Right ventricle myocardium superior (tissue), 1 donor: ENCODE measurements at regions not wholly inside any gene's neighbourhood (a gene's known extent, or its start where the extent isn't known, plus 50 kb on each side); places are given as distances from the start of the nearest gene placed in this dataset.

Experiments used
- ATAC-seq: fragments of 200-7000 bp; cut with Tn5 transposase; one replicate; pipeline ENCODE4 v1.9.1; 2020; ENCODE audit warnings: mild to moderate bottlenecking; ENCODE audit not compliant: poor library complexity
- DNase-seq: peaks from one replicate; pipeline ENCODE4 v3.0.0-alpha.2; 2020
- intact Hi-C: fragments of 100-400 bp; cut with DNase I; formaldehyde crosslinking; loops from one replicate; pipeline ENCODE4 v1.11.2; 2022
- donor health status: DM: no; HTN: yes; CAD: no; lungs with severe emphysema.

DNA sequence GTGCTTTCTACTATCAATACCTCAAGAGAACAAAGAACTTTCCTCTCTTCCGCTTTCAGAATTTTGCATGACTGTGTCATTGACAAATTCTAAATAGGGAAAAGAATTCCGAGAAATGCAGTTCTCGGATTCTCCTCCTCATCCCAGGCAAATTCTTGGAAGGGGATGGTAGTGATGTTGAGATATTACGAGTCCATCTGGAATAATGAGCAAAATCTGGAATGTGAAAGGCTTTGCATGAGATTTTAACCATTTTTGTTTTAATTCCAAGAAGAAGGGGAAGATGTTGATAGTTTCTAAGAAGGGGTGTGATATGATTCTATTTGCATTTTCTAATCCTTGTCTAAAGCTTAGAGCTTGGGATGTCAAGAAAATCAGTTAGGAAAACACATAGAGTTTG lies 127.1 kb upstream of the DOCK10 start:
- ATAC-seq (no peak), DNase-seq (no peak)
- intact Hi-C loops = no loop called here

DNA sequence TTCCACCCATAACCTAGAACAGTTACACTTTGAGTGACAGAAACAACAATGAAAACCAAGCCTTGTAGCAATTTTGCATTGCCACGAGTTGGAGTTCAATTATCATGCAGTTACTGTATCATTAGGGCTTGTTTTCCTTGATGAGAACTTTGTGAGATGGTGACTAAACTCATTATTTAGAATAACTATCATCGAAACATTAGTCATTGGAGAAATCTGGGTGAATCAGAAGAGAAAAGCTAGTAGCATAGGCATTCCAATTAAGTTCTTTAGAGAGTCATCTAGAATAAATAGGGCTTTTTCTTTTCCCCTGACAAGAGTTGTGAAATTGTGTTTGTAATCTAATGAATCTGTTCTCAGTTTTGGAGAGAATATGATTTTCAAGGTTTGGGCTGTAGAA lies 122.8 kb upstream of the DOCK10 start:
- ATAC-seq = no peak
- intact Hi-C loops = no loop called here
- no peak for DNase-seq

DNA sequence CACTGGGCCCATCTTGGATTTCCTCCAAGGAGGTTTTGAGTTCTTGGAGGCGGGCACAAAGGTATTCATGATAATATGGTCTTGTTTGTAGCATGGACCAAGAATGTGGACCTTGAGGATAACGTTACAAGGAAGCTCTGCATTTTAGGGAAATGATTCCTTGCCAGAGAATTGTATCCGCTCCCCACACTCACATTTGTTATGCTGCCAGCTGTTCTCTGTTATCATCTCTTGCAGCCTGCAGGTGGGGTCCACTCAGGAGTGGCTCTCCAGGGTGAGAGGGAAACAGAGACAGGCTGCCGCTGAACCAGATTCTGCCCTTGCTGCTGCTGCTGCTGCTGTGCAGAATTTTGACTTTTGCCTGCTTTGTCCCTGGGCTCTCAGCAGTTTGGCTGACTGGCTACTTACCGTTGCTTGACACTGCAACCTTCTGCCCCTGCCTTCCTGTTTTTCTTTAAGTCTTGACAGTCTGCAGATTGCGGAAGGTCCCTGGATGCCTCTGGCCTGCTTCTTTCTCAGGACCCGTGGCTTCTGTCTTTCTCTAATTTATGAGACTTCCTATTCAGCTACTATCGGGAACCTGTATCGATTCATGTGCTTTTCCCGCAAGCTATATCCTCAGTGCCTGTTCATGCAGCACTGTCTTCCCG lies 122.3 kb upstream of the DOCK10 start:
- intact Hi-C loops = no loop called here
- ATAC-seq = no peak
- no peak for DNase-seq

DNA sequence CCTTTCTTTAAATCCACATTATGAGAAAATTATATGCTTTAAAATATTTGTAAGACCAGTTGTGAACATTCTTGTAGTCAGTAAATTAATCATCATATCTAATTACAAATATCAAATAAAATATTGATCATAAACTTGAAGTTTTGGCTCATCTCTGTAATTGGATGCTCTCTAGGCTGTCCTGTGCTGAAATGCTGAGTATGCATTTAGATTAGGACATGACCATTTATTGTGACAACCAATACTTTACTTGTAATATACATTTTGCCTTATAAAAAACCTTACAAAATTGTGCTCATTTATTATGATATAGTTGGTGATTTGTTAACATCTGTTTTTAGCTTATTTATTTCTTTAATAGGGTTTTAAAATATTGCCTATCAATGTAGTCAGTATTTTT lies 116.1 kb upstream of the DOCK10 start:
- ATAC-seq = no peak
- intact Hi-C loops = no loop called here

DNA sequence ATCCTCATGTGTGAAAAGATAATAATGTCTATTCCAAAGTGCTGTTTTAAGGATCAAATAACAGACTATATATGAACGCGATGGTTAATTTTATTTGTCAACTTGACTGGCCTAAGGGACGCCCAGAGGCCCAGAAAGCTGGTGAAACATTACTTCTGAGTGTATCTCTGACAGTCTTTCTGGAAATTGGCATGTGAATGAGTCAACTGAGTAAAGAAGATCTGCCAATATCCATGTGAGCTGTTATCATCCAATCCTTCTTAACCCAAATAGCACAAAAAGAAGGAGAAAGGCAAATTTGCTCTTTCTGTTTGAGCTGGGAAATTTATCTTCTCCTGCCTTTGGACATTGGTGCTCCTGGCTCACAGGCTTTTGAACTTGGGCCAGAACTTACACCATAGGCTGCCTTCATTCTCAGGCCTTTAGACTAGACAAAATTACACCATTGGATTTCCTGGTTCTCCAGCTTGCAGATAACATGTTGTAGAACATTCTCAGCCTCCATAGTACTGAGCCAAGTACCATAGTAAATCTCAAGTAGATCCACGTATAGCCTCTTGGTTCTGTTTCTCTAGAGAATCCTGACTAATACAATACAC lies 114.7 kb upstream of the DOCK10 start:
- DNase-seq = no peak
- intact Hi-C loops = no loop called here
- ATAC-seq = no peak

More for the DNA sequence above, 116.1 kb upstream of the DOCK10 start:
- DNase-seq = no peak

DNA sequence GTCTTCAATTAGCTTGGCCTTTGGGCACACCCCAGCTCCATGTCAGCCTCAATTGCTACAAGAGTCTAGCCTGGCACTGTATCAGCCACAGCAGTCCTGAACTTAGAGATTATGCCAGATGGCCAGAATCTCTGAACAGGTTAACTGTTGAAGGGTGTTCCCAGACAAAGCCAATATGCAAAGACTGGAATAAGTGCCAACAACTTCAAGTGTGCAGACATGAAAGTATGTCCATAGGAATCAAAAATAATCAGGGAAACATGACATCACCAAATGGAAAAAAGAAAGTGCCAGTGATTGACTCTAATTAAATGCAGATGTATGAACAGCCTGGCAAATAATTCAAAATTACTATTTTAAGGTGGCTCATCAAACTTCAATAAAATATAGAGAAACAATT lies 98.5 kb upstream of the DOCK10 start:
- intact Hi-C loops = no loop called here
- DNase-seq = no peak

DNA sequence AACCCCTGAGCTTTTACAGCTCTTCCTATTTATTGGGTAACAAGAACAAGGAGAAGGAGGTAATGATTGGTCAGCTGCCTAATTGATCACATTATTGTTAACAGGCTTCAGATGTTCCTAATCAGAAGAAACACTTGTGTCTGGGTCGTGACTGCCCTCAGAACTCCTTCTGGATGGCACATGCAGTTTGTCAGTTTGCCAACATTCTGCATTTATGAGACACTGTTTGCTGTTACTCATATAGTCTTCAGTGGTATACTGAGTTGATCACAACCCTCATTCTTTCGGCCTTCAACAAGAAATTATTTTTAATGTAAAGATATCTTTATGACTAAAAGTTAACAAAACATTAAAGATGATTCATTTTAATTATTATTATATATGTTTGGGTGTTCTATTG lies 95.7 kb upstream of the DOCK10 start:
- intact Hi-C loops = no loop called here
- ATAC-seq (no peak), DNase-seq (no peak)

More for the DNA sequence above, 98.5 kb upstream of the DOCK10 start:
- ATAC-seq = no peak

DNA sequence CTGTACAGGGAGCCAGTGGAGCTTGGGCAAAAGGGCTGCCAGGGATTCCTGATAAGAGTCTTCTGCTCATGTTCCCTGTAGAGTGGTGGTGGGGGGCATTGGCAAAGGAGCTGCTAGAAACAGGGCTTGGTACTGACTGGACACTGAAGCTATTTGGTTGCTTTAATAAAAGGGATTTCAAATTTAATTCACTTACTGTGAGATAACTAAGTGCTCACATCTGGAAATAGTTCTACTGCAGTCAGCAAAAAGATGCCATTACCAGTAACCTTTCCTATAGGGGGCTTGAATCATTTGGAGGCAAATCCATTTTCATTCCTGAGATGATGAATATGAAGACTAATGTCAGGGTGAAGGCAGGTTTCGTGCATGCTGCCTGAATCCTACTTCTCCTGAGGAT lies 94.3 kb upstream of the DOCK10 start:
- intact Hi-C loops = no loop called here
- ATAC-seq (no peak), DNase-seq (no peak)

DNA sequence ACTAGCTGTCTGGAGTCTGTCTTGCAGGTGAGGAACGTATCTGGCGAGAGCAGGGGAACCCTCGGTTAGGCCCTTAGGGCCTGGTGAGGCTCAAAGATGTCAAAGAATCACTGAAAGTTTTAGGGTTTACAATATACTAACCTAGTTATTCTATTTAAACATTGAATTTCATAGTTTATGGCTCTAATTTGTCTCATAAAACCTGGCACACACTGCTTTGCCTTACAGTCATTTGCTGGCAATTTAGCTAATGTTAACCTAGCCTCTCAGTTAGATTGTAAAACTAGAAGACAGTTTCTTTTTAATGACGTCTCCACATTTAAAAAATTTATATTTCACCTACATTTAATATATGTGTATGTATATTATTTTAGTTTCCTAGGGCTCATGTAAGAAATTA lies 89.6 kb upstream of the DOCK10 start:
- ATAC-seq (no peak), DNase-seq (no peak)
- intact Hi-C loops = no loop called here

DNA sequence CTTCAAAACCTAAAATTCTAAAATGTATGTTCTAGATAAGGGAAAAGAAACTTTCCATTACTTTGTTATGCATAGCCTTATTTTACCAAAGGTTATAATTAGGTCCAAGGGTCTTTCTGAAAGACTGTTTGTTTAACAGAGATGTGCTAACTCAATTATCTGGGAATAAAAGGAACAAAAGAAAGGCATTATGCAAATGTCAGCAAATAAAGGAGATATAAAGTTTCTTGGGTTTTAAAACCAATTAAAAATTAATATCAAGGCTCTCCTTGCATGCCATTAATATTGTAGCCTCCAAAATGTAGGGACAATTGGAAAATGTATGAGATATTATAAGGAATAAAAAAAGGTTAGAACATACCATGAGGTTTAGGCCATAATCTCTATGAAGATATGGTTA lies 87.8 kb upstream of the DOCK10 start:
- ATAC-seq (no peak), DNase-seq (no peak)
- intact Hi-C loops = no loop called here

DNA sequence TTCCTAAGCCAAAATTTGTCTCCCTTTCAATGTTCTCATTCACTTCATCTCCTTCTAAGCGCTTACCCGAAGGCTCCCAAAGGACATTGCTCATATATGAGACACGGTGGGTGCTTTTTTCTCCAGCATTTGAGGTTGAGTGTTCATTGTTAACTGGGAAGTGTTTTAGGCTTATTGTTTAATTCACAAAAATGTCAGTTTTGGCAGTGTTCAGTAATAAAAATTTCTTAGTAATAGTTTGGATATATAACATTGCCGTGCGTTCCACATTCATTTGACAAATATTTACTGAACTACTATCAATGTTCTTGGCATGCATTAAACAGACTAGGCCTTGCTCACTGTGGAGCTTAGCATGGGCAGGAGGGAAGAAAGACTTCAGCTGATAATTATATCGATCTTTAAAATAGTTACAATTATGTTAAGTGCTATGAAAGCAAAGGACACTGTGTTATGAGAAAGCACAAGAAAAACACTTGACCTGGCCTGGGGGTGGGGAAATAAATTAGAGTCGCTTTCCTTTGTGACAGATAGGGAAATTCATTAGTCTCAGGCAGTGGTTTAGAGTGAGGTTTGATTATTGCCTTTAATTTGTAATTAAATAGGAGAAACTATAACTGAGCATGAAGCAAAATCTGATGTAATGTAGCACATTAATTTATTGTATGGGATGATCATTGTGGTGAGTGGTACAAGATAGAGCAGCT lies 82.2 kb upstream of the DOCK10 start:
- intact Hi-C loops = no loop called here
- ATAC-seq = no peak
- no peak for DNase-seq

DNA sequence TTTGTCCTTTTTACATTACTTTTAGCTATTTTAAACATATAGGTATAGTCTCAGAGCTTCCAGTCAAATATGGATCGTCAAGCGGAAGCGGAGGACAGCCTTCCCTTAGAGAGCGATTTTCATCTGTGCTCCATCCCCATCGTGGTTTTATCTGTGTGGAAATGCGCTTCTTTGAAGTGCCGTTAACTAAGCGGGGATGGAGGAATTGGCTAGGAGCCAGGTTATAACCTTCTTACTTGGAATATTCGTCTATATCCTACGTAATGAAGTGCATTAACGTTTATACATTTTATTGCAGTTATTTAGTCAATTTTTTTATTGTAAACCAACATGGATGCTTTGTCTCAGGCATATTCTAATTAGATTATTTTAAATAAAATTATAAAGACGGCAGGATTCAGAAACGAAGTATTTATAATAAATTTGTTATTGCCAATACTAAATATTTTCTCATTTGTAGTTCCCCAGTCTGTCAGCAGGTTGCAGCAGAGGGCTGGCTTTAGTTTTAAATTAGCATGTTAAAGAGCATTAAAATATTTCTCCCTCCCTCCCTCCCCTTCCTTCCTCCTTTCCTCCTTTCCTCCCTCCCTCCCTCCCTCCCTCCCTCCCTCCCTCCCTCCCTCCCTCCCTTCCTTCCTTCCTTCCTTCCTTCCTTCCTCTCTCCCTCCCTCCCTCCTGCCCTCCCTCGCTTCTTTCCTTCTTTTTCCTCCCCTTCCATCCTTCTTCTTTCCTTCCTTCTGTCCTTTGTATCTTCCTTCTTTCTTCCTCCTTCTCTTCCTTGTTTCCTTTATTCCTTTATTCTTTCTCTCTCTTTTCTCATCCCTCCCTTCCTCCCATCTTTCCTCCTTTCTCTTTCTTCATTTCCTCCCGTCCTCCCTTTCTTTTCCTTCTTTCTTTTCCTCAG lies 80.6 kb upstream of the DOCK10 start:
- no peak for DNase-seq
- intact Hi-C loops = no loop called here
- no peak for ATAC-seq

DNA sequence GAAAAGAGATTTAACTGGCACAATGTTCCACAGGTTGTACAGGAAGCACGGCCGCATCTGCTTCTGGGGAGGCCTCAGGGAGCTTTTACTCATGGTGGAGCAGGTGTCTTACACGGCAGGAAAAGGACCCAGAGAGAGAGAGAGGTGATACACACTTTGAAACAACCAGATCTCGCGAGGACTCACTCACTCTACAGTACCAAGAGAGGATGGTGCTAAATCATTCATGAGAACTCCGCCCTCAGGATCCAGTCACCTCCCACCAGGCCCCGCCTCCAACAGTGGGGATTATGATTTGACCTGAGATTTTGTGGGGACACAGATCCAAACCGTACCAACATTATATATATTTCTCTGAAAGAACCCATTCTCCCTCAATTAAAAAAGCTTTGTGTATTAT lies 79.7 kb upstream of the DOCK10 start:
- DNase-seq = no peak
- no peak for ATAC-seq
- intact Hi-C loops = no loop called here

DNA sequence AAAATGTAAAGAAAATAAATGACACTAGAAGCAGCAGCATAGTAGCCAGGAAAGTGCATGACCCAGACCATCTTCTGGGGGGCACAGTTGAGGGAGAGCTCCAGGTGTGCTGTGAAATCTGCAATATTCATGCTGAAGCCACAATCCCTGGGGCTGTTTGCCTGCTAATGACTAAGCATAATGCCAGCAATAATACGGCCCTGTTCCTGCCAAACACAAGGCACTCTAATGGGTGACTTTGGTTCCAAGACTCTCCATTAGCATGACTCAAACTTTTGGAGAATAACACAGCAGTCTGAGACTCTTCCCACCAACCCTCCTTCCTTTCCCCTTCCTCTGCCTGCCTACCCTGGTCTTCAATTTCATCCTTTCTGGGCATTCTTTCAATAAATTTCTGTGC lies 77.9 kb upstream of the DOCK10 start:
- DNase-seq = no peak
- intact Hi-C loops = no loop called here
- no peak for ATAC-seq

DNA sequence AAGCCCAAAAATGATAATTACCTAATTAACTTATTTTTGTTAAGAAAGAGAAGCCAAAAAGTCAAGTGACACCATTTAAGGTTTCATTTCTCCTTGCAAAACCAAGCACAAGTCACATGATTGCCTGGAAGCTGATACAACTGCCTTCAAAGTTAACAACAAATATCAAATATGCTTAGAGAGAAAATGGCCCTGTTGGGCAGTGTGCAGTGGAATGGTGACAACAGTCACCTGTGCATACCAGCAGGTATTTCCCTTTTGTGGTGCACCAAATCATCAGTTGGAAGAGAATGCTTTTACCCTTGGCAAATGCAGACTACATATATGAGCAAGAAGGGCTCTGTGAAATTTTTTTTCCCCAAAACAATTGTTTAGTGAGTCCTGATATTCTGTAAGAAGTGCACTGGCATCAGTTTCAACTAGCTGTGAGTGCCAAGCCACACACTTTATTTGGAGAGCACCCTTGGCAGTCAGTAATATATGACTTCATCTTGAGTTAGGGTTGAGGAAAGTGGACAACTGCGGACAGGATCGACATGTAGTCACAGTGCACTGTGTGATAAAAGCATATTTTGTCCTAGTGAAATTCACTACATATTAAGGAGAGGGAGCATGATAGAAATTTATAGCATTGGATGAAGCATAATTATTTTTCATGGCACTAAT lies 74.9 kb upstream of the DOCK10 start:
- ATAC-seq = no peak
- intact Hi-C loops = no loop called here
- DNase-seq = no peak

DNA sequence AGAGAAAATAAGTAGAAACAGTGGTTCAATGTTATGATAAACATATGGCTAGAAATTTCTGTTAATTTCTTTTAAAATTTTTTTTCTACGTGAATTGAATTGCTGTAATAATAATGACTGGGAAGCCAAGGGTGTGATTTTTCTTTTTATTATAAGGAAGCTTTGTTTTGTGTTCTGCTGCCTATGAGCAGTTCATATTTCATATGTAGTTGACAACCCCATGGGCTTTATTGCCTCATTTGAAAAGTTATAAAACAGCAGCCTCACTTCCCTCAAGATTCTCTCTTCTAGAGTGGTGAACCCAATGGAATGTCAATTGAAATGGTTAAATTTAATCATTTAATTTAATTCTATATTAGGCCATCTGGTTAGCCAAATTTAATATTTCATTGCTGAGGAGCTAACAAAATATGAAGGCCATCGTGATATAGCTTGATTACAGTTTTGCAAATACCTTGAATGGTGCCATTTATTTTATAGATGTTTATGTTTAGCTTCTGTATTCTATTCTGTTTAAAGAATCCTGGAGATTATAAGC lies 72.6 kb upstream of the DOCK10 start:
- DNase-seq (no peak), ATAC-seq (no peak)
- intact Hi-C loops = no loop called here

DNA sequence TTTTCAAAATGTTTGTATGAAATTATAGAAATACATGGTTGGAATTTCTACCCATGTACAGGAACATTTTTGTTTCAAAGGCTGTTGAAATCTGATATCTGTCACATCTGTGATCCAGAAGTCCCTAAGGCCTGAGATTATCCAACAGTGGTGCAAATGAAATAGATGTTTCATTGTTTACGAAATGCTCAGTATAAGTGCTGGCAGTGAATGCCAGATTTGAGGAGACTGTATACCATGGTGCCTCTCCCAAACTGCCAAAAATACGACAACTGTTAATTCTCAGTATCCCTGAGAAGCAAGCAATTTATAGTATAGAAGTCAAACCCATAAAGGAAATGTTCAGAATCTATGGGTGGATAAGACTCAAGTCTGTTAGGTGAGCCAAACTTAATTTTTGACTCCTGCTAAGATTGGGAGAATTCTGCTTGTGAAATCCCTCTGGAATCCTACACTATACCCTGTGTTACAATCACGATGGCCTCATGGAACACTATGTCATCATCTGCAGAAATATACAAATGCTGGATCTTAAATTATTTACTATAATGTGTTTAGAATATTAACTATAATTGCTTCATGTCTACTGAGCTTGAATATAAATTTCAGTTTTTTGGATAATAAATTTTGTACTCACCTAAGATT lies 71.2 kb upstream of the DOCK10 start:
- DNase-seq (no peak), ATAC-seq (no peak)
- intact Hi-C loops = no loop called here
